GM21717 (cell line): ENCODE measurements at regions not wholly inside any gene's neighbourhood (a gene's known extent, or its start where the extent isn't known, plus 50 kb on each side); places are given as distances from the start of the nearest gene placed in this dataset.

Experiments
- ATAC-seq: cut with Tn5 transposase; IDR thresholded peaks from one replicate; pipeline ENCODE4 v1.9.1; 2021; ENCODE audit warnings: mild to moderate bottlenecking, moderate library complexity; ENCODE audit not compliant: unreplicated experiment

- ATAC-seq = no peak
These were observed 54.5 kb upstream of the ME3 start for GRCh38 chr11:86726770-86727504.

DNA sequence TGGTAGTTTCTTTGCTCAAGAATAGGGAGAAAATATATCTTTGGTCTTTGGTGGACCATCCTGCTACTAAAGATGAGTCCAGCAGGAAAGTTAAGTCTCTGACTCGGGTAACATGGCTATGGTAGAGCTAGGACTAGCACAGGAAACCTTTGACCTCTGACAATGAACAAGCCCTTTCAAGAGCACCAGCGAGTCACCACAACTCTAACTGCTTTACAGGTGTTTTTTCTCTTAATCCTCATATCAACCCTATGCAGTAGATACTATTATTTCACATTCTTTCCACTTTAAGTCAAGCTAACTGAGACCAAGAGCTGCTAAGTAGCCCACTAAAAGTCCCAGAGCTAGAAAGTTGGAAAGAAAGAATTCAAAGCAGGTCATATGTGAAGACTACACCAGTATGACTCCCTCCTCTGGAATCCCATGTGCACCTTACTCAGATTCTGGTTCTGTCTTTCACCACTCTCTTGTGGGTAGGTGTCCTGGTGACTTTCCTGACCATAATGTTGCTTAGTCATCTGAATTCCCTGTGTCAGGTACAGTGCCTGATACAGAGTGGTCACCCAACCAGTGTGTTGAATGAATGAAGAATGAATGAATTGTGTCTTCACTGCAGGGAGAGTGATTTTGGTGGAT is 53.8 kb upstream of the ME3 start:
- no peak for ATAC-seq

DNA sequence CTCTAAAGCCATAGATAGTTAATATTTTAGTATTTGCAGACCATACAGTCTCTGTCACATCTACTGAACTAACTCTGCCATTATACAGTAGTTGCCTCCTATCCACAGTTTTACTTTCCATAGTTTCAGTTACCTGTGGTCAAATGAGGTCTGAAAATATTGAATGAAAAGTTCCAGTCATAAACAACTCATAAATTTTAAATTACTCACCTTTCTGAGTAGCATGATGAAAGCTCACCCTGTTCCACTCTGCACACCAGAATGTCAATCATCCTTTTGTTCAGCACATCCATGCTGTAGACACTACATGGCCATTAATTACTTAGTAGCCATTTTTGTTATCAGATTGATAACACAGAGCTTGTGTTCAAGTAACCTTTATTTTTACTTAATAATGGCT is 51.7 kb upstream of the ME3 start:
- ATAC-seq = no peak

- ATAC-seq = no peak
These were observed 50.9 kb upstream of the ME3 start for GRCh38 chr11:86723281-86723680.

DNA sequence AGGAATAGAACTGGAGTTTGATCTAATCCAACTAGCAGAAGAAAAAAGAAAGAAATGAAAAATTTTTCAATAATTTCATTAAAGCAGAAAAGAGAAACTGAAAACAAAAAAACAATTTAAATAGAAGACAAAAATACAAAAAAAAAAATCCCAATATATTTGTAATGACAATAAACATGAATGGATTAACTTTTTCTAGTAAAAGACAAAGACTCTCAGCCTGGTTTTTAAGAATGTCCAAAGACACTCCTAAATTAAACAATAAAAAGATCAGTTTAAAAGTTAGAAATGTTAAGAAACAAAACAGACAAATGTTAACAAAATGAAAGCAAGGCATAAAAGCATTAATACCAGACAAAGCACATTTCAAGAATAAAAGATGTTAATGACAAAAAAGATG is 50.3 kb upstream of the ME3 start:
- no peak for ATAC-seq
